Cardiac muscle cell (in vitro differentiated cells and primary cell): ENCODE measurements at regions not wholly inside any gene's neighbourhood (a gene's known extent, or its start where the extent isn't known, plus 50 kb on each side); places are given as distances from the start of the nearest gene placed in this dataset.
A peak's percentile ranks its signal among the peaks of the same experiment; 100 is the strongest.
"Not testable (repeated sequence)": the region's sequence is repeated elsewhere in the genome, so short reads cannot be mapped to it uniquely, and the experiment has no call there.

Experiments
- DNase-seq, 2 donors: peaks; one replicate each; pipeline versions ENCODE4 v3.0.0 to v3.0.0-alpha.2; 2010 to 2017; ENCODE audit warnings: low read depth in 1 of 2, low spot score in 1 of 2
- H3K27ac ChIP-seq: fragments of 200-600 bp; sonication (generic); 2 replicates; pipeline ENCODE4 v1.5.1; 2016
- H3K27me3 ChIP-seq: fragments of 200-600 bp; sonication (generic); 2 replicates; pipeline ENCODE4 v1.6.0; 2016; ENCODE audit warnings: control low read depth
- H3K36me3 ChIP-seq: fragments of 200-600 bp; sonication (generic); 2 replicates; pipeline ENCODE4 v1.5.1; 2016; ENCODE audit warnings: control low read depth
- H3K4me1 ChIP-seq: fragments of 200-600 bp; sonication (generic); 2 replicates; pipeline ENCODE4 v1.8.1; 2017; ENCODE audit warnings: low read depth, mild to moderate bottlenecking, mixed run types
- H3K4me3 ChIP-seq: fragments of 200-600 bp; sonication (generic); 2 replicates; pipeline ENCODE4 v1.5.1; 2016; ENCODE audit warnings: mild to moderate bottlenecking
- H3K9me3 ChIP-seq: fragments of 200-600 bp; sonication (generic); 2 replicates; pipeline ENCODE4 v1.5.1; 2017; ENCODE audit warnings: low read depth, mild to moderate bottlenecking, control low read depth
- CTCF ChIP-seq: IDR thresholded peaks from 2 replicates; pipeline ENCODE4 v1.5.1; 2012; ENCODE audit warnings: low read depth, mild to moderate bottlenecking, low read length

GRCh38 chr2:187180529-187180928, 267.5 kb downstream of the CALCRL start:
- no peak for DNase-seq
- Histone ChIP-seq H3K9me3 (no peaks in the 10 kb centered on the region), H3K27ac (no peak overlapping the region), H3K4me3 (no peak overlapping the region), H3K27me3 (no peaks in the 10 kb centered on the region), H3K36me3 (no peaks in the 10 kb centered on the region), H3K4me1 (no peaks in the 10 kb centered on the region)
- TF ChIP-seq CTCF, result no peak

- H3K27me3 ChIP-seq, H3K36me3 ChIP-seq, H3K4me1 ChIP-seq: not testable (repeated sequence)
Observed at GRCh38 chr2:187178876-187179275, 269.2 kb downstream of the CALCRL start.

GRCh38 chr2:187177253-187177652, 270.8 kb downstream of the CALCRL start:
- H3K36me3 ChIP-seq, result no peaks in the 10 kb centered on the region
- TF ChIP-seq CTCF, result no peak

More at GRCh38 chr2:187178876-187179275, 269.2 kb downstream of the CALCRL start:
- not testable (repeated sequence) for H3K9me3 ChIP-seq, H3K27ac ChIP-seq, DNase-seq, H3K4me3 ChIP-seq

GRCh38 chr2:187174582-187174981, 273.5 kb downstream of the CALCRL start:
- Histone ChIP-seq H3K4me3 (no peak overlapping the region), H3K36me3 (no peaks in the 10 kb centered on the region), H3K27me3 (no peaks in the 10 kb centered on the region), H3K4me1 (no peaks in the 10 kb centered on the region), H3K27ac (no peak overlapping the region), H3K9me3 (no peaks in the 10 kb centered on the region)
- DNase-seq, result peak in 1 of 2 donors; percentile 7
- TF ChIP-seq CTCF, result peak; percentile 50

More at GRCh38 chr2:187177253-187177652, 270.8 kb downstream of the CALCRL start:
- no peaks in the 10 kb centered on the region for H3K4me1 ChIP-seq
- no peaks in the 10 kb centered on the region for H3K9me3 ChIP-seq
- no peaks in the 10 kb centered on the region for H3K27me3 ChIP-seq
- H3K27ac ChIP-seq, result no peak overlapping the region
- DNase-seq, result no peak
- no peak overlapping the region for H3K4me3 ChIP-seq

GRCh38 chr2:187171318-187171717, 276.7 kb downstream of the CALCRL start:
- Histone ChIP-seq H3K4me1 (no peaks in the 10 kb centered on the region), H3K36me3 (no peaks in the 10 kb centered on the region), H3K27me3 (no peaks in the 10 kb centered on the region), H3K9me3 (no peaks in the 10 kb centered on the region), H3K27ac (no peak overlapping the region), H3K4me3 (no peak overlapping the region)
- no peak for DNase-seq
- no peak for TF ChIP-seq CTCF

- Histone ChIP-seq H3K4me1 (no peaks in the 10 kb centered on the region), H3K9me3 (no peaks in the 10 kb centered on the region), H3K27me3 (no peaks in the 10 kb centered on the region), H3K4me3 (no peak overlapping the region), H3K36me3 (no peaks in the 10 kb centered on the region), H3K27ac (no peak overlapping the region)
- no peak for TF ChIP-seq CTCF
- peak in 1 of 2 donors; percentile 23 for DNase-seq
Observed at GRCh38 chr2:187169864-187170263, 278.2 kb downstream of the CALCRL start.
